CD4-positive, alpha-beta T cell (primary cell): ENCODE measurements at regions not wholly inside any gene's neighbourhood (a gene's known extent, or its start where the extent isn't known, plus 50 kb on each side); places are given as distances from the start of the nearest gene placed in this dataset.

Experiments used
- ATAC-seq: fragments of 200-7000 bp; cut with Tn5 transposase; one replicate; pipeline ENCODE4 v1.10.0; 2022; ENCODE audit warnings: mild to moderate bottlenecking; ENCODE audit not compliant: poor library complexity
- CTCF ChIA-PET: fragments of 350-600 bp; sonication (Branson Sonifier 250); formaldehyde crosslinking; loops from one replicate; lab custom pipeline; 2021; ENCODE audit warnings: antibody characterized with exemption, inconsistent platforms; lab: Charles Lee
- POLR2A ChIA-PET: fragments of 350-600 bp; sonication (Branson Sonifier 250); formaldehyde crosslinking; loops from one replicate; lab custom pipeline; 2021; ENCODE audit warnings: antibody characterized with exemption, inconsistent platforms; lab: Charles Lee
- DNase-seq, 14 experiments: peaks; one replicate each; pipeline ENCODE4 v3.0.0-alpha.2; 2013 to 2020; ENCODE audit warnings: mixed read lengths in 2 of 14
- H3K27ac ChIP-seq, 2 donors: one replicate each; pipeline versions ENCODE4 v1.5.1 to v1.7.0; 2013; ENCODE audit warnings: low read length in 2 of 2, low read depth in 1 of 2, mild to moderate bottlenecking in 1 of 2
- H3K27me3 ChIP-seq, 2 experiments: 1 replicate in 1 of 2; 2 replicates in 1 of 2; pipeline versions ENCODE4 v1.6.1 to v1.7.0; 2013; ENCODE audit warnings: low read length in 2 of 2, control low read depth in 1 of 2, mild to moderate bottlenecking in 1 of 2, moderate library complexity in 1 of 2; ENCODE audit not compliant: insufficient read depth in 2 of 2, control insufficient read depth in 1 of 2
- H3K36me3 ChIP-seq: one replicate; pipeline ENCODE4 v1.6.1; 2013; ENCODE audit warnings: low read length, control low read depth; ENCODE audit not compliant: insufficient read depth
- H3K4me1 ChIP-seq: one replicate; pipeline ENCODE4 v1.6.1; 2013; ENCODE audit warnings: low read length, control low read depth; ENCODE audit not compliant: insufficient read depth
- H3K4me3 ChIP-seq: one replicate; pipeline ENCODE4 v1.5.1; 2013; ENCODE audit warnings: mild to moderate bottlenecking, low read length, moderate library complexity
- H3K9me3 ChIP-seq, 2 experiments: 1 replicate in 1 of 2; 2 replicates in 1 of 2; pipeline versions ENCODE4 v1.6.1 to v1.7.0; 2013; ENCODE audit warnings: low read length in 2 of 2, mild to moderate bottlenecking in 2 of 2, control low read depth in 1 of 2, moderate library complexity in 1 of 2; ENCODE audit not compliant: control insufficient read depth in 1 of 2, insufficient read depth in 1 of 2
- H3K27ac Mint-ChIP-seq: one replicate; pipeline ENCODE4 v1.8.0; 2020; ENCODE audit warnings: mixed read lengths
- H3K27me3 Mint-ChIP-seq: one replicate; pipeline ENCODE4 v1.8.0; 2021; ENCODE audit warnings: mixed read lengths
- H3K36me3 Mint-ChIP-seq: one replicate; pipeline ENCODE4 v1.8.0; 2021; ENCODE audit warnings: low read depth, mixed read lengths
- H3K4me1 Mint-ChIP-seq: one replicate; pipeline ENCODE4 v1.8.0; 2021; ENCODE audit warnings: low read depth, mixed read lengths
- H3K4me3 Mint-ChIP-seq: one replicate; pipeline ENCODE4 v1.8.0; 2020; ENCODE audit warnings: mild to moderate bottlenecking, mixed read lengths
- H3K9me3 Mint-ChIP-seq: one replicate; pipeline ENCODE4 v1.8.0; 2020; ENCODE audit warnings: mixed read lengths
- CTCF ChIP-seq: fragments of 200-600 bp; IDR thresholded peaks from one replicate; pipeline ENCODE4 v1.8.0; 2022; ENCODE audit warnings: antibody characterized with exemption, mild to moderate bottlenecking
- intact Hi-C, 2 experiments: fragments of 100-400 bp; cut with DNase I in 1 of 2; cut with micrococcal nuclease in 1 of 2; formaldehyde crosslinking; loops; one replicate each; pipeline versions ENCODE4 v1.15.1 to v1.9.0; 2023 to 2025; cut with DNase I, micrococcal nuclease

GRCh38 chr15:70396807-70397206 is 299.1 kb upstream of the TLE3 start:
- peaks cover 0 to 3% of the 10 kb centered on the region in 2 experiments for H3K27me3 ChIP-seq
- no peak overlapping the region for H3K27ac ChIP-seq
- H3K4me1 ChIP-seq, result no peaks in the 10 kb centered on the region
- H3K36me3 Mint-ChIP-seq, result no peaks in the 10 kb centered on the region
- no peaks in the 10 kb centered on the region for H3K27me3 Mint-ChIP-seq
- H3K4me3 Mint-ChIP-seq, result no peak overlapping the region
- no peaks in the 10 kb centered on the region for H3K36me3 ChIP-seq
- intact Hi-C loops, result no loop called here
- no peaks in the 10 kb centered on the region for H3K9me3 ChIP-seq
- no peaks in the 10 kb centered on the region for H3K9me3 Mint-ChIP-seq
- DNase-seq, result no peak
- POLR2A ChIA-PET, result no interaction called here
- no peak for ATAC-seq
- no peak for TF ChIP-seq CTCF
- CTCF ChIA-PET, result no interaction called here
- H3K4me3 ChIP-seq, result no peak overlapping the region
- H3K27ac Mint-ChIP-seq, result no peak overlapping the region
- no peaks in the 10 kb centered on the region for H3K4me1 Mint-ChIP-seq

GRCh38 chr15:70395164-70395563 is 297.4 kb upstream of the TLE3 start:
- no peak for TF ChIP-seq CTCF
- H3K36me3 Mint-ChIP-seq, result no peaks in the 10 kb centered on the region
- H3K4me1 Mint-ChIP-seq, result no peaks in the 10 kb centered on the region
- Histone ChIP-seq H3K36me3 (no peaks in the 10 kb centered on the region), H3K27ac (no peak overlapping the region), H3K9me3 (no peaks in the 10 kb centered on the region), H3K4me3 (no peak overlapping the region), H3K4me1 (no peaks in the 10 kb centered on the region), H3K27me3 (peaks cover 0 to 3% of the 10 kb centered on the region in 2 experiments)
- ChIA-PET CTCF (no interaction called here), POLR2A (no interaction called here)
- H3K4me3 Mint-ChIP-seq, result no peak overlapping the region
- H3K27ac Mint-ChIP-seq, result no peak overlapping the region
- H3K27me3 Mint-ChIP-seq, result no peaks in the 10 kb centered on the region
- DNase-seq (no peak), ATAC-seq (no peak)
- intact Hi-C loops, result no loop called here
- no peaks in the 10 kb centered on the region for H3K9me3 Mint-ChIP-seq

GRCh38 chr15:70390723-70391122 is 293.0 kb upstream of the TLE3 start:
- Histone ChIP-seq H3K36me3 (no peaks in the 10 kb centered on the region), H3K9me3 (no peaks in the 10 kb centered on the region), H3K27me3 (no peaks in the 10 kb centered on the region), H3K27ac (no peak overlapping the region), H3K4me3 (no peak overlapping the region), H3K4me1 (no peaks in the 10 kb centered on the region)
- H3K9me3 Mint-ChIP-seq, result no peaks in the 10 kb centered on the region
- CTCF ChIA-PET, result no interaction called here
- H3K4me1 Mint-ChIP-seq, result no peaks in the 10 kb centered on the region
- ATAC-seq, result no peak
- intact Hi-C loops, result no loop called here
- POLR2A ChIA-PET, result no interaction called here
- no peaks in the 10 kb centered on the region for H3K27me3 Mint-ChIP-seq
- TF ChIP-seq CTCF, result no peak
- DNase-seq, result no peak
- no peak overlapping the region for H3K27ac Mint-ChIP-seq
- no peak overlapping the region for H3K4me3 Mint-ChIP-seq
- H3K36me3 Mint-ChIP-seq, result no peaks in the 10 kb centered on the region
